Endothelial cell of umbilical vein (primary cell): ENCODE measurements at regions not wholly inside any gene's neighbourhood (a gene's known extent, or its start where the extent isn't known, plus 50 kb on each side); places are given as distances from the start of the nearest gene placed in this dataset.

ENCODE experiments used
- BruUV-seq: library from RNA; stranded (reverse); fragments of 400-500 nt; replicated peaks from 2 replicates; lab custom pipeline; 2021; lab: Mats Ljungman, UMichigan
- CTCF ChIA-PET: fragments of 300-600, 350-600 bp; sonication (Branson Sonifier 250); formaldehyde crosslinking; loops from one replicate; lab custom pipeline; 2021; ENCODE audit warnings: antibody characterized with exemption, inconsistent platforms; lab: Charles Lee
- POLR2A ChIA-PET: fragments of 300-600, 350-600 bp; sonication (Branson Sonifier 250); formaldehyde crosslinking; loops from one replicate; lab custom pipeline; 2021; ENCODE audit warnings: antibody characterized with exemption, inconsistent platforms; lab: Charles Lee
- DNase-seq: peaks from one replicate; pipeline ENCODE4 v3.0.0-alpha.2; 2011; ENCODE audit warnings: low read depth, low spot score
- FAIRE-seq: peaks from 2 replicates; lab custom pipeline; 2011; peaks lifted over from hg19 to GRCh38; lab: Jason Lieb, UNC
- H2AFZ ChIP-seq: 2 replicates; pipeline ENCODE4 v1.6.0; 2012; ENCODE audit warnings: low read depth, low read length, control low read depth, inconsistent platforms
- H3K27ac ChIP-seq: 2 replicates; pipeline ENCODE4 v1.5.1; 2011; ENCODE audit warnings: low read depth, mild to moderate bottlenecking, control low read depth, low read length, moderate library complexity; ENCODE audit not compliant: insufficient read depth
- H3K27me3 ChIP-seq, 2 experiments: 2 replicates each; pipeline versions ENCODE4 v1.6.0 to v1.6.1; 2011; ENCODE audit warnings: low read length in 2 of 2, mixed read lengths in 1 of 2; ENCODE audit not compliant: control insufficient read depth in 2 of 2, insufficient read depth in 2 of 2
- H3K36me3 ChIP-seq, 2 experiments: 2 replicates in 1 of 2; 3 replicates in 1 of 2; pipeline ENCODE4 v1.5.1; 2011; ENCODE audit warnings: low read length in 2 of 2, mild to moderate bottlenecking in 1 of 2, moderate library complexity in 1 of 2; ENCODE audit not compliant: control insufficient read depth in 2 of 2, insufficient read depth in 2 of 2; ENCODE audit errors: extremely low read depth in 1 of 2
- H3K4me1 ChIP-seq: 3 replicates; pipeline ENCODE4 v1.5.1; 2011; ENCODE audit warnings: mild to moderate bottlenecking, low read length; ENCODE audit not compliant: control insufficient read depth, insufficient read depth; ENCODE audit errors: extremely low read depth
- H3K4me2 ChIP-seq: 2 replicates; pipeline ENCODE4 v1.6.1; 2011; ENCODE audit warnings: low read length, control low read depth, mixed read lengths; ENCODE audit not compliant: insufficient read depth
- H3K4me3 ChIP-seq, 3 experiments: fragments of 200-600 bp in 1 of 3; sonication (generic), shearing (Covaris generic) in 1 of 3; replicated peaks in 1 of 3; 2 replicates each; pipeline ENCODE4 v1.5.1; 2011 to 2016; ENCODE audit warnings: control low read depth in 3 of 3, low read length in 3 of 3, mild to moderate bottlenecking in 2 of 3, inconsistent platforms in 1 of 3, low read depth in 1 of 3, moderate library complexity in 1 of 3; ENCODE audit not compliant: insufficient read depth in 1 of 3
- H3K79me2 ChIP-seq: 2 replicates; pipeline ENCODE4 v1.6.0; 2012; ENCODE audit warnings: low read length, inconsistent platforms; ENCODE audit not compliant: control insufficient read depth, insufficient read depth
- H3K9ac ChIP-seq: replicated peaks from 2 replicates; pipeline ENCODE3; 2011; ENCODE audit warnings: low read length, control low read depth; ENCODE audit not compliant: insufficient read depth; ENCODE audit errors: extremely low read depth
- H3K9me1 ChIP-seq: replicated peaks from 3 replicates; pipeline ENCODE4 v1.6.0; 2011; ENCODE audit warnings: mild to moderate bottlenecking, low read length; ENCODE audit not compliant: control insufficient read depth, insufficient read depth; ENCODE audit errors: extremely low read depth
- H3K9me3 ChIP-seq: replicated peaks from 2 replicates; pipeline ENCODE4 v1.5.1; 2012; ENCODE audit warnings: low read length, inconsistent platforms; ENCODE audit not compliant: control insufficient read depth, insufficient read depth
- H4K20me1 ChIP-seq: replicated peaks from 2 replicates; pipeline ENCODE3; 2011; ENCODE audit warnings: mild to moderate bottlenecking, low read length; ENCODE audit not compliant: control insufficient read depth, insufficient read depth; ENCODE audit errors: extremely low read depth
- CTCF ChIP-seq, 2 donors: IDR thresholded peaks; 1 replicate in 1 of 2; 2 replicates in 1 of 2; pipeline ENCODE4 v1.5.1; 2011; ENCODE audit warnings: low read length in 2 of 2, mild to moderate bottlenecking in 2 of 2, moderate library complexity in 2 of 2, control low read depth in 1 of 2, inconsistent platforms in 1 of 2, low read depth in 1 of 2; ENCODE audit not compliant: insufficient read depth in 1 of 2; ENCODE audit errors: extremely low read depth in 1 of 2
- EZH2 ChIP-seq: IDR thresholded peaks from 2 replicates; pipeline ENCODE4 v1.6.1; 2012; ENCODE audit warnings: borderline replicate concordance, low read depth, mild to moderate bottlenecking, moderate library complexity, low read length, inconsistent platforms; ENCODE audit not compliant: severe bottlenecking
- FOS ChIP-seq: IDR thresholded peaks from 2 replicates; pipeline ENCODE4 v1.6.1; 2011; ENCODE audit warnings: mild to moderate bottlenecking, low read length, moderate library complexity, borderline replicate concordance; ENCODE audit not compliant: insufficient read depth
- GATA2 ChIP-seq: IDR thresholded peaks from 2 replicates; pipeline ENCODE4 v1.7.0; 2011; ENCODE audit warnings: low read depth, mild to moderate bottlenecking, moderate library complexity, mixed read lengths, low read length; ENCODE audit not compliant: insufficient read length, insufficient read depth
- JUN ChIP-seq: IDR thresholded peaks from 2 replicates; pipeline ENCODE4 v1.6.1; 2011; ENCODE audit warnings: borderline replicate concordance, low read depth; ENCODE audit not compliant: insufficient read length, insufficient read depth
- MAX ChIP-seq: IDR thresholded peaks from 2 replicates; pipeline ENCODE4 v1.6.1; 2011; ENCODE audit not compliant: insufficient read depth, insufficient read length
- MYC ChIP-seq: IDR thresholded peaks from one replicate; pipeline ENCODE4 v1.6.1; 2011; ENCODE audit warnings: mild to moderate bottlenecking, low read depth, low read length
- POLR2A ChIP-seq: IDR thresholded peaks from 2 replicates; pipeline ENCODE4 v1.6.1; 2012; ENCODE audit warnings: low read depth, mild to moderate bottlenecking, control low read depth, low read length
- POLR2AphosphoS5 ChIP-seq: IDR thresholded peaks from 2 replicates; pipeline ENCODE4 v1.6.1; 2012; ENCODE audit warnings: low read depth, mild to moderate bottlenecking, control low read depth, low read length, moderate library complexity; ENCODE audit not compliant: insufficient read depth
- dilution Hi-C: fragments of 300-500 bp; cut with MboI; formaldehyde crosslinking; loops from one replicate; pipeline ENCODE4 v1.15.0; 2019; ENCODE audit warnings: low sequenced_read_pairs; ENCODE audit not compliant: extremely low pct_ligation_motif_present
- intact Hi-C: fragments of 100-400 bp; cut with micrococcal nuclease; formaldehyde crosslinking; loops from one replicate; pipeline ENCODE4 v1.10.0; 2022

- Histone ChIP-seq H3K9ac (no peak overlapping the region), H4K20me1 (no peaks in the 10 kb centered on the region), H3K4me2 (no peak overlapping the region), H3K4me1 (no peaks in the 10 kb centered on the region), H3K36me3 (no peaks in the 10 kb centered on the region), H3K27me3 (peaks cover 2 to 4% of the 10 kb centered on the region in 2 experiments), H3K4me3 (no peak overlapping the region), H3K9me1 (no peaks in the 10 kb centered on the region), H3K9me3 (no peaks in the 10 kb centered on the region), H3K79me2 (no peaks in the 10 kb centered on the region), H2AFZ (no peak overlapping the region), H3K27ac (no peak overlapping the region)
- dilution Hi-C loops (no loop called here), intact Hi-C loops (no loop called here)
- TF ChIP-seq MAX: no peak
- TF ChIP-seq POLR2A: no peak
- TF ChIP-seq JUN: no peak
- no peak for TF ChIP-seq CTCF (IDR thresholded peaks at IDR 0.05; ENCODE audit: extremely low read depth in 1 of 2, insufficient read depth in 1 of 2, low read depth in 1 of 2, low read length in 2 of 2)
- no peak for TF ChIP-seq POLR2AphosphoS5
- no peak for TF ChIP-seq MYC
- no peak for TF ChIP-seq GATA2
- no peak for TF ChIP-seq EZH2
- no peak for TF ChIP-seq FOS
- ChIA-PET POLR2A (no interaction called here), CTCF (interaction anchor here (1.5 kb wide), 1 partner anchor 18 kb away, joined by 3 read pairs; no protein-coding TSS in a partner anchor)
- BruUV-seq: no TSS peak
- DNase-seq: no peak
- no peak for FAIRE-seq
Observed at GRCh38 chr18:6561420-6561861, 146.7 kb upstream of the L3MBTL4 start.
